ENCODE measurements at regions not wholly inside any gene's neighbourhood (a gene's known extent, or its start where the extent isn't known, plus 50 kb on each side); places are given as distances from the start of the nearest gene placed in this dataset.

DNA sequence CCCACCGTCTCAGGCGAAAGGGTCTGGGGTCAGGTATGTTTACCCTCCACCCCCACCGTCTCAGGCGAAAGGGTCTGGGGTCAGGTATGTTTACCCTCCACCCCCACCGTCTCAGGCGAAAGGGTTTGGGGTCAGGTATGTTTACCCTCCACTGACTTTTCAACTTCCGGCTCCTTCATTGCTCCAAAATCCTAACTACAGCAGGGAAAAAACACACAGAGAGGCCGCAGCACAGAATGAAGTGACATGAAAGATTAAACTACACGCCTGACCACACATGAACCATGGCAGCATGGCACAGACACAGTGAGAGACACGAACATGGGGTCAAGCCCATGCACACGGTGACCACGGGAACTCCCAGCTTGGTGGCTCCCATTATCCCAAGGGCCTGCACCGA is 634.9 kb upstream of the B3GAT1 start:
- Histone ChIP-seq H3K36me3 (no peaks in the 10 kb centered on the region), H3K9me3 (no peaks in the 10 kb centered on the region), H3K4me3 (no peak overlapping the region), H3K27ac (no peak overlapping the region), H3K27me3 (peaks cover 6% of the 10 kb centered on the region), H3K4me1 (no peaks in the 10 kb centered on the region)
- in situ Hi-C loops (cut with MboI; ENCODE audit: low pct_ligation_motif_present in 1 of 4, low pct_unique_long_range_greater_than_20kb in 1 of 4, low sequenced_read_pairs in 3 of 4) (no loop called here), intact Hi-C loops (cut with DNase I; ENCODE audit: low total_unique reads) (no loop called here)
- no peak for DNase-seq
- 41 to 60% methylated on average over 1 to 9 of the region's 13 CpGs for WGBS, 2 donors (ENCODE audit: low coverage in 1 of 2)
- TF ChIP-seq POLR2AphosphoS5 (IDR thresholded peaks at IDR 0.05), result no peak
- TF ChIP-seq, protein P1, sequence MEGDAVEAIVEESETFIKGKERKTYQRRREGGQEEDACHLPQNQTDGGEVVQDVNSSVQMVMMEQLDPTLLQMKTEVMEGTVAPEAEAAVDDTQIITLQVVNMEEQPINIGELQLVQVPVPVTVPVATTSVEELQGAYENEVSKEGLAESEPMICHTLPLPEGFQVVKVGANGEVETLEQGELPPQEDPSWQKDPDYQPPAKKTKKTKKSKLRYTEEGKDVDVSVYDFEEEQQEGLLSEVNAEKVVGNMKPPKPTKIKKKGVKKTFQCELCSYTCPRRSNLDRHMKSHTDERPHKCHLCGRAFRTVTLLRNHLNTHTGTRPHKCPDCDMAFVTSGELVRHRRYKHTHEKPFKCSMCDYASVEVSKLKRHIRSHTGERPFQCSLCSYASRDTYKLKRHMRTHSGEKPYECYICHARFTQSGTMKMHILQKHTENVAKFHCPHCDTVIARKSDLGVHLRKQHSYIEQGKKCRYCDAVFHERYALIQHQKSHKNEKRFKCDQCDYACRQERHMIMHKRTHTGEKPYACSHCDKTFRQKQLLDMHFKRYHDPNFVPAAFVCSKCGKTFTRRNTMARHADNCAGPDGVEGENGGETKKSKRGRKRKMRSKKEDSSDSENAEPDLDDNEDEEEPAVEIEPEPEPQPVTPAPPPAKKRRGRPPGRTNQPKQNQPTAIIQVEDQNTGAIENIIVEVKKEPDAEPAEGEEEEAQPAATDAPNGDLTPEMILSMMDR (IDR thresholded peaks at IDR 0.05), result no peak
- no peak for TF ChIP-seq EP300 (IDR thresholded peaks at IDR 0.05; ENCODE audit: low read depth)
- TF ChIP-seq POLR2A (IDR thresholded peaks at IDR 0.05), result no peak

DNA sequence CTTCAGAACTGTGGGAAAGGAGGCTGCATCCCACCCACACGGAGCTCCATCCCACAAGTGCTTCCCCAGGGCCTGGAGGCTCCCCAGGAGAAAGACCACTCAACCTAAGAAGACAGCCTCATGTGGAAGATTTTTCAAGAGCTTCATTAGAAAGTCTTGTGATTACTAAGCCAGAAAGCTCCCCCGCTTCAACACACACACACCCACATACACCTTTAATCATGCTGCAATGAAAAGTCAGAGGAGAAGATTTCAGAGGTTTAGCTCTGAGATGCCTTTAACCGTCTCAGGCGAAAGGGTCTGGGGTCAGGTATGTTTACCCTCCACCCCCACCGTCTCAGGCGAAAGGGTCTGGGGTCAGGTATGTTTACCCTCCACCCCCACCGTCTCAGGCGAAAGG is 634.5 kb upstream of the B3GAT1 start:
- H3K4me1 ChIP-seq, result no peaks in the 10 kb centered on the region
- DNase-seq, result no peak
- TF ChIP-seq POLR2A (IDR thresholded peaks at IDR 0.05), result no peak
- intact Hi-C loops (cut with DNase I; ENCODE audit: low total_unique reads) (no loop called here), in situ Hi-C loops (cut with MboI; ENCODE audit: low pct_ligation_motif_present in 1 of 4, low pct_unique_long_range_greater_than_20kb in 1 of 4, low sequenced_read_pairs in 3 of 4) (no loop called here)
- H3K36me3 ChIP-seq, result no peaks in the 10 kb centered on the region
- H3K4me3 ChIP-seq, result no peak overlapping the region
- H3K9me3 ChIP-seq, result no peaks in the 10 kb centered on the region
- no peak overlapping the region for H3K27ac ChIP-seq
- peaks cover 6% of the 10 kb centered on the region for H3K27me3 ChIP-seq
- 39% methylated on average over 6 of the region's 8 CpGs; no CpG with 5 or more reads in 1 of the 2 donors for WGBS, 2 donors (ENCODE audit: low coverage in 1 of 2)

DNA sequence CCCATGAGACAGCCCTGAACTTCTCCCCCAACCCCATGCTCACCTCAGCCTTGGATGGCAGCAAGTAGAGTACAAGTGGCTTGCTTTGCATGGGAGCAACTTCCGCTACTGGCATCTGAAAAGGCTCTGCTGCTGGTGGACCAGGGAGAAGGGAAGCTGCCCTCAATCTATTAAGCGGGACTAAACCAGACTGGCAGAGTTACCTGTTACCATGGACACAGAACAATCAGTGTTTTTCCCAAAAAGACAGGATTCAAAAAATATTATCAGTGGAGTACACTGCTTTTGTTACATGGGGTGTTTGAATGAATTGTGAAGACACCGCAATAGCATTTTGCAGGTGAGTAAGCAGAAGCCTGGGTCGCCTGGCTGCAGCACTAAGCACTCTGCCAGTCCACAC is 631.4 kb upstream of the B3GAT1 start:
- no peak overlapping the region for H3K4me3 ChIP-seq
- TF ChIP-seq POLR2A (IDR thresholded peaks at IDR 0.05) (no peak), EP300 (IDR thresholded peaks at IDR 0.05; ENCODE audit: low read depth) (no peak), POLR2AphosphoS5 (IDR thresholded peaks at IDR 0.05) (no peak)
- TF ChIP-seq, protein P1 (IDR thresholded peaks at IDR 0.05), result no peak
- H3K27ac ChIP-seq, result no peak overlapping the region
- DNase-seq, result no peak
- no peaks in the 10 kb centered on the region for H3K36me3 ChIP-seq
- H3K9me3 ChIP-seq, result no peaks in the 10 kb centered on the region
- WGBS, 2 donors (ENCODE audit: low coverage in 1 of 2), result 85% methylated on average over 4 of the region's 4 CpGs; no CpG with 5 or more reads in 1 of the 2 donors
- intact Hi-C loops (cut with DNase I; ENCODE audit: low total_unique reads), result no loop called here
- in situ Hi-C loops (cut with MboI; ENCODE audit: low pct_ligation_motif_present in 1 of 4, low pct_unique_long_range_greater_than_20kb in 1 of 4, low sequenced_read_pairs in 3 of 4), result no loop called here
- H3K4me1 ChIP-seq, result no peaks in the 10 kb centered on the region
- peaks cover 6% of the 10 kb centered on the region for H3K27me3 ChIP-seq

DNA sequence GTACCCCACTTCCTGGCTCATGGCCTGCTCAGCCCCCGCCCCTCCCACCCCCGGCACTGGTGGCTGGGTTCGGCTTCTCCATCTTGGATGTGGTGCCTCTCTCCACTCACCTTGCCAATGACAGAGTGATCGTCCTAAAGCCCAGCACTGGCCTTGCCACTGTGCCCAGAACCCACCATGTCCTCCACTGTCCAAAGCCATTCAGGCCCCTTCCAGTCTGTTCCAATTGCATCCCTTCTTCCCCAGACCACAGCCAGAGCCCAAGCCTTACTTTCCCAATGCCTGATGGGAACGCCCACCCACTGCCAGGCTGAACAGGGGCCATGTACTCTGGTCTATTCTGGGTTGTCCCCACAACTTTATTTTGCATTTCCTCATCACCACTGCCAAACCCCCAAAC is 625.8 kb upstream of the B3GAT1 start:
- intact Hi-C loops (cut with DNase I; ENCODE audit: low total_unique reads), result no loop called here
- no peaks in the 10 kb centered on the region for H3K36me3 ChIP-seq
- 57 to 65% methylated on average over 1 to 4 of the region's 5 CpGs for WGBS, 2 donors (ENCODE audit: low coverage in 1 of 2)
- in situ Hi-C loops (cut with MboI; ENCODE audit: low pct_ligation_motif_present in 1 of 4, low pct_unique_long_range_greater_than_20kb in 1 of 4, low sequenced_read_pairs in 3 of 4), result no loop called here
- TF ChIP-seq, protein P1 (IDR thresholded peaks at IDR 0.05), result no peak
- TF ChIP-seq POLR2AphosphoS5 (IDR thresholded peaks at IDR 0.05) (no peak), EP300 (IDR thresholded peaks at IDR 0.05; ENCODE audit: low read depth) (no peak), POLR2A (IDR thresholded peaks at IDR 0.05) (no peak)
- H3K4me3 ChIP-seq, result no peak overlapping the region
- no peaks in the 10 kb centered on the region for H3K4me1 ChIP-seq
- H3K27me3 ChIP-seq, result no peaks in the 10 kb centered on the region
- DNase-seq, result no peak
- no peak overlapping the region for H3K27ac ChIP-seq
- no peaks in the 10 kb centered on the region for H3K9me3 ChIP-seq
